ENCODE measurements at regions not wholly inside any gene's neighbourhood (a gene's known extent, or its start where the extent isn't known, plus 50 kb on each side); places are given as distances from the start of the nearest gene placed in this dataset.

- H3K9ac ChIP-seq (ENCODE audit: insufficient read depth in 1 of 2, low read length in 2 of 2), result no peak overlapping the region
- H3K9me3 ChIP-seq (ENCODE audit: control insufficient read depth in 4 of 4, insufficient read depth in 3 of 4, low read length in 3 of 4), result no peaks in the 10 kb centered on the region
- H3K27me3 ChIP-seq (ENCODE audit: control insufficient read depth in 3 of 3, insufficient read depth in 3 of 3, low read length in 2 of 3), result no peaks in the 10 kb centered on the region
- no peak for DNase-seq
- H3K36me3 ChIP-seq (ENCODE audit: control insufficient read depth in 4 of 4, insufficient read depth in 4 of 4, low read length in 4 of 4), result no peaks in the 10 kb centered on the region
- TF ChIP-seq, protein P1, sequence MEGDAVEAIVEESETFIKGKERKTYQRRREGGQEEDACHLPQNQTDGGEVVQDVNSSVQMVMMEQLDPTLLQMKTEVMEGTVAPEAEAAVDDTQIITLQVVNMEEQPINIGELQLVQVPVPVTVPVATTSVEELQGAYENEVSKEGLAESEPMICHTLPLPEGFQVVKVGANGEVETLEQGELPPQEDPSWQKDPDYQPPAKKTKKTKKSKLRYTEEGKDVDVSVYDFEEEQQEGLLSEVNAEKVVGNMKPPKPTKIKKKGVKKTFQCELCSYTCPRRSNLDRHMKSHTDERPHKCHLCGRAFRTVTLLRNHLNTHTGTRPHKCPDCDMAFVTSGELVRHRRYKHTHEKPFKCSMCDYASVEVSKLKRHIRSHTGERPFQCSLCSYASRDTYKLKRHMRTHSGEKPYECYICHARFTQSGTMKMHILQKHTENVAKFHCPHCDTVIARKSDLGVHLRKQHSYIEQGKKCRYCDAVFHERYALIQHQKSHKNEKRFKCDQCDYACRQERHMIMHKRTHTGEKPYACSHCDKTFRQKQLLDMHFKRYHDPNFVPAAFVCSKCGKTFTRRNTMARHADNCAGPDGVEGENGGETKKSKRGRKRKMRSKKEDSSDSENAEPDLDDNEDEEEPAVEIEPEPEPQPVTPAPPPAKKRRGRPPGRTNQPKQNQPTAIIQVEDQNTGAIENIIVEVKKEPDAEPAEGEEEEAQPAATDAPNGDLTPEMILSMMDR (IDR thresholded peaks at IDR 0.05; ENCODE audit: control extremely low read depth, extremely low read depth), result no peak
- no peak overlapping the region for H3K27ac ChIP-seq (ENCODE audit: low read depth in 1 of 2, low read length in 1 of 2)
- H3K4me1 ChIP-seq (ENCODE audit: control insufficient read depth in 5 of 5, insufficient read depth in 5 of 5, low read length in 5 of 5), result peaks cover 0 to 10% (median 0%) of the 10 kb centered on the region in 5 donors
- no peak overlapping the region for H3K4me3 ChIP-seq
- 93 to 98% methylated on average over 3 of the region's 3 CpGs for WGBS, 2 donors
- ATAC-seq (ENCODE audit: insufficient read depth, low FRiP score), result no peak
These were observed 223.0 kb downstream of the DUSP6 start for GRCh38 chr12:89129167-89129870.

DNA sequence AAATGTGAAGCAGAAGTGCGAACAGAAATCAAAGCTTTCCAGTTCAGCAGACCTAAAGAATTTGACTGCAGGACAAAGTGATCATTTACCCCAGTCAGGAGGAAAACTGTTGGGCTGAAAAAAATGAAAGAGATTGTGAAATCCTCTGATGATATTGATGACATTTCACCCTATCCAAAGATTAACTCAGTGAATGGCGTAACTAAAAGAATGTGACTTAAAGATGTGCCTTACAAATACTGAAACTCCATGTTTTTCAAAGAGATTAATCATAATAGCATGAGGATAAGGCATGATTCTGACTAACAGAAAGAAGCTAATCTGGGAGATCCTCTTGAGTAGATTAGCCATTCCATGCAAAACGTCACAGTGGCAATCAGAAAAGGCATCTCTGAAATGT, 225.6 kb downstream of the DUSP6 start:
- no peak for ATAC-seq (ENCODE audit: insufficient read depth, low FRiP score)
- Histone ChIP-seq H3K9ac (ENCODE audit: insufficient read depth in 1 of 2, low read length in 2 of 2) (no peak overlapping the region), H3K4me3 (no peak overlapping the region), H3K9me3 (ENCODE audit: control insufficient read depth in 4 of 4, insufficient read depth in 3 of 4, low read length in 3 of 4) (no peaks in the 10 kb centered on the region), H3K27me3 (ENCODE audit: control insufficient read depth in 3 of 3, insufficient read depth in 3 of 3, low read length in 2 of 3) (no peaks in the 10 kb centered on the region), H3K27ac (ENCODE audit: low read depth in 1 of 2, low read length in 1 of 2) (no peak overlapping the region), H3K36me3 (ENCODE audit: control insufficient read depth in 4 of 4, insufficient read depth in 4 of 4, low read length in 4 of 4) (no peaks in the 10 kb centered on the region), H3K4me1 (ENCODE audit: control insufficient read depth in 5 of 5, insufficient read depth in 5 of 5, low read length in 5 of 5) (no peaks in the 10 kb centered on the region)
- TF ChIP-seq, protein P1 (IDR thresholded peaks at IDR 0.05; ENCODE audit: control extremely low read depth, extremely low read depth), result no peak
- DNase-seq, result peak in 1 of 3 donors; percentile 14
- WGBS, 2 donors, result 85 to 93% methylated on average over 3 of the region's 3 CpGs

DNA sequence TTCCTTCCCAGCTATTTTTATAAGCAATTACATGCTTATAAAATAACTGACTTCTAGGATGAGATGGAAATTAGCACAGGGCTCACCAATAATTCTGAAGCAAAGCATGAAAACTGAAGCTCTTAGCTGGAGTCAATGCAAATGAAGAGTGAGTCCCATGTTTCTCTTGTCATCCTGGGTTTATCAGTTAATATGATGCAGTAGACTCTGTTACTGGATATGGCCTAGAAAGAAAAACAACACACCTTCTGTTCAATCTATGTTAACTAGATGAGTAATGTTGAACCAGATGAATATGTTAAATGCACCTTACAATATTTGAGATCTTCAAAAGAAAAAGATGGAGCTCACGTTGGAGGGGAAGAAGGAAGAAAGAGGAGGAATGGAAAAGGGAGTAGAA, 229.4 kb downstream of the DUSP6 start:
- Histone ChIP-seq H3K27me3 (ENCODE audit: control insufficient read depth in 3 of 3, insufficient read depth in 3 of 3, low read length in 2 of 3) (no peaks in the 10 kb centered on the region), H3K36me3 (ENCODE audit: control insufficient read depth in 4 of 4, insufficient read depth in 4 of 4, low read length in 4 of 4) (no peaks in the 10 kb centered on the region), H3K4me3 (no peak overlapping the region), H3K4me1 (ENCODE audit: control insufficient read depth in 5 of 5, insufficient read depth in 5 of 5, low read length in 5 of 5) (peaks cover 0 to under 1% (median 0%) of the 10 kb centered on the region in 5 donors), H3K9me3 (ENCODE audit: control insufficient read depth in 4 of 4, insufficient read depth in 3 of 4, low read length in 3 of 4) (no peaks in the 10 kb centered on the region), H3K27ac (ENCODE audit: low read depth in 1 of 2, low read length in 1 of 2) (no peak overlapping the region), H3K9ac (ENCODE audit: insufficient read depth in 1 of 2, low read length in 2 of 2) (no peak overlapping the region)
- TF ChIP-seq, protein P1 (IDR thresholded peaks at IDR 0.05; ENCODE audit: control extremely low read depth, extremely low read depth), result no peak
- ATAC-seq (ENCODE audit: insufficient read depth, low FRiP score) (no peak), DNase-seq (no peak)
- WGBS, 2 donors, result 96 to 98% methylated on average over 1 of the region's 1 CpG

All from lung (tissue), 11 donors.